ENCODE measurements at regions not wholly inside any gene's neighbourhood (a gene's known extent, or its start where the extent isn't known, plus 50 kb on each side); places are given as distances from the start of the nearest gene placed in this dataset.
A peak's percentile ranks its signal among the peaks of the same experiment; 100 is the strongest.

DNA sequence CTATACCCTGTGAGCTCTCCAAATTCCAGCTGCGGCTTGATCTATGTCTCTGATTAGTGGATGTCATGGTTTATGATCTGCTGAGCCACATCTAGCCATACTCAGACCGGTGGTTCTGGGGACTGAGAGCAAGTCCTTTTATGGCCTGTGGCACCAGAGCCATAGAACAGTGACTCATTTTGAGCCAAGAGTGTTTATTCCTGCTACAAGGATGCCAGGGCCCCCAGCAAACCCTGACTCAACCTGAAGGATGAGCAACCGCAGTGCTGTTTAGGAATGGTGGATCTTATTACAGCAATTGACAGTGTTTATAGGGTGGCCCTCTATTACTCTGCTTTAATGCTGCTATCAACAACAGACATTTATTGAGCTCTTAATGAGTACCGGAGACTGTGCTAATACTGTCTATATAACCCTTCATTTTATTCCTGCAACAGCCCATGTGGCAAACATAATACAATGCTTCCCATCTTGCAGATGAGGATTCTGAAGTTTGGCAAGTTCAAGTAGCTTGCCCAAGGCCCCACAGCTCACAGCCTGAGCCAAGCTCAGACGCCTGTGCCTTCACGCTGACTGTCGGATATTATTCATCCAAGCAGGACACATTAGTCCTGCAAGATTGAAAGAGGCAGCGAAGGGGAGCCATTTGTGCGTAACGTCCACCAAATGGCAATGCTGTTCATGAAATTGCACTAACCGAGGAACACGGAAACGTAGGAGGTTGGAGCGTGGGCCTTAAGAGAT, 273.6 kb upstream of the PWP1 start:
- no peak for ATAC-seq
- DNase-seq, result no peak
- intact Hi-C loops (cut with DNase I, micrococcal nuclease), result no loop called here

DNA sequence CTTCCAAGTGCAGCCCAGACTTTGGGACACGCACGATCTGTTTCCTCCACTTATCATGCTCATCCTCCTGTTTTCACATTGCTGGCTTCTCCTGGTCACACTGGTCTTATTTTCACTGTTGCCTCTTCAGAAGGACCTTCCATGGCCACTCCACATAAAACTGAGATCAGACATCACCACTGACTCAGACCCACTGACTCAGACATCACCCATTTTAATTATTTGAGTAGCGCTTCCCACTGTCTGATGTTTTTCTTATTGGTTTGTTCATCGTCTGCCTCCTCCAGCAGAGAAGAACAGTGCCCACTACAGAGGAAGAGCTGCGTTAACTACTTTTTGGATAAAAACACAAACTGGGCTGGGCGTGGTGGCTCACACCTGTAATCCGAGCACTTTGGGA, 270.5 kb upstream of the PWP1 start:
- ATAC-seq, result no peak
- no peak for DNase-seq
- intact Hi-C loops (cut with DNase I, micrococcal nuclease), result no loop called here

DNA sequence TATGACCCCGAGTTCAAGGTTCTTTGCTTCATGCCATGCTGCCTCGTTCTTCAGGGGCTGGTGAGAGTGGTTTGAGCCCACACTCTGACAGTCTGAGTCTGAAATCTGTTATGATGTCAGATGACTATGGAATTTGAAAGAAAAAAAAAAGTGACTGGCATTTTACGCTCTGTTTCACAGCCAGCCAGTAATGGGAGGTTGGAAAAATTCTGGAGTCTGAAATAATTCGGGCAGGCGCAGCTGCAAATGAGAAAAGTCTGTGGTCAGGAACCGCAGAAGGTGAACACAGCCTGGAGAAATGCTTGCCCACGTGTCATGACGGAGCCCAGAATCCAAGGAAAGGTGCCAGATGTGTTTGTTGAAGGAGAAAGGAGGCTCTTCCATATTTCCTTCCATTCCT, 269.8 kb upstream of the PWP1 start:
- DNase-seq, result no peak
- ATAC-seq, result no peak
- intact Hi-C loops (cut with DNase I, micrococcal nuclease), result no loop called here

DNA sequence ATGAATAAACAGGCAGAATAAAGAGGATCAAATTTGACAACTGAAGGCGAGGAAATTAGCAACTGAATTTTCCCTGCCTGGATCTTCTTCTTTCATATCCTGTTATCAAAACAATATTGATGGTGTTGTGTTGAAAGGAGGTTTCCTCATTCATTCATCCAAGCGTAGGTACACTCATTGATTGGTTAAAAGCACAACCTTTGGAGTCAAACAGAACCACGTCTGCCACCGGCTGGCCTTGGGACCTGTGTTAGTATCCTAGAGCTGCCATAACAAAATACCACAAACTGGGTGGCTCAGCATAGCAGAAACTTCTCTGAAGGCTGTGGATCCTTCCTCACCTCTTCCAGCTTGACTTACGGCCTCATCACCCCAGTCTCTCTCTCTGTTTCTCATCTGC, 268.6 kb upstream of the PWP1 start:
- ATAC-seq (no peak), DNase-seq (no peak)
- intact Hi-C loops (cut with DNase I, micrococcal nuclease), result no loop called here

DNA sequence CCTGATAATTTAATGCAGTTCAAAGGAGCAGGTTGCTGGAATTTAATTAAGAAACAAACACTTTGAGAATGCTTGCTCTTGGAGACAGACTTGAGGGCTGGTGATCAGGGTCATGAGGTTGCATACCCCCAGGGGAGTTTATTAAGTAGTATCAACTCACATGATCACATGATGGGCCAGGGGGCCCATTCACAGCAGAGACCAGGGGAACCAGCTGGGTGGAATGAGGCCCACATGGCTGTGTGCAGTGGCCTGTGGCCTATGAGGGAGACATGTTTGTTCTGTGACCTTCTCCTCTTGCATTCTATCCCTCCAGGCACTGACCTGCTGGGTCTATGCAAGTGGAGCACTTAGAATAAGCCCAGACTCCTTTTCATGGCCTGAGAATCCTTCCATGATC, 266.6 kb upstream of the PWP1 start:
- ATAC-seq (no peak), DNase-seq (no peak)
- intact Hi-C loops (cut with DNase I, micrococcal nuclease), result no loop called here

DNA sequence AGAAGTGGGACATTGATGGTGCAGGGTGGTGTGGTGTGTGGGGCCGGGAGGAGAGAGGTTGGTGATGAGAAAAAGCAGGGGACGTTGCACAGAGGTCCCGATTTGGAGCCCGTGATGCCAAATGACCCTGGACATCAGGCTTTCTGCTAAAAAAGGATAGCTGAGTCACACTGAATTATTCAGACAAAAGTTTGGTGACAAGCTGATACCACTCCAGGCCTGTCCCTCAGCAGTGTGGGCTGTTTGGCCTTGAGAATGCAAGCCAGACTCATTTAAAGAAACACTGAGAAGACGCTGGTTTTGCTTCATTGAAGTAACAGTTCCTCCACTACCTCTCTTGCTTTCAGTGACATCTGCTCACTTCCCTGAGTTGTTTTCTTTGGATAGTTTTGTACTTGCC, 262.1 kb upstream of the PWP1 start:
- ATAC-seq (no peak), DNase-seq (no peak)
- intact Hi-C loops (cut with DNase I, micrococcal nuclease), result no loop called here

DNA sequence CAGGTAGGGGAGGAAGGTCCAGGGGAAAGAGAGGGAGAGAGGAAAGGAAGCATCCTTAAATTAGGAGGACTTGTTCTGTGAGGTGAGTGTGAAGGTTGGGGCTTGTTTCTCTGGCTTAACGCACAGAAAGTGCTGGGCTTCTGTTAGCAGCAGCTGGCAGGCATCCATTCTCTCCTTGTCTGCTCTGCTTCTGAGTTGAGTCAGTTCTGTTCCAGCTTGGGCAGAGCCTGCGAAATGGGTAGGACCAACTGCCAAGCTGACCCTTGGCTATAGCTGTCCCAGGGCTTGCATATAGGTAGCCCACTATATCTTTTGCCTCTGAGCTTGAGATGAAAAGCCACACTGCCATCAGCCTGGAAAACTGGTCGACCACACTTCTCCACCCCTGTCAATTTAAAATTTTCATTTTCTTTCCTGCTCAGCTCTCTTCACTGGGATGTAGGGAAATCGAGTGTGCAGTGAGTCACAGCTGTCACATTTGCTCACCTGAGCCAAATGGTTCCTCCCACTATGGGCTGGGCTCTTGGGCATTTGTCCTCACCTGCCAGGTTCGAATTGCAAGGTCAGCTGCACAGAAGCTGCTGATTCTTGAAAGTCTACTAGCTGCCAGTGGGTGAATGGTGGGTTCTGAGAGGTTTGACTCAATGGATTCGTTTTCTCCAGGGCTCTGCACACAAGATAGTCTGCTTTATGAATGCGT, 256.4 kb upstream of the PWP1 start:
- DNase-seq, result peak in 1 of 2 donors; percentile 28
- intact Hi-C loops (cut with DNase I, micrococcal nuclease), result no loop called here
- peak; percentile 43 for ATAC-seq

DNA sequence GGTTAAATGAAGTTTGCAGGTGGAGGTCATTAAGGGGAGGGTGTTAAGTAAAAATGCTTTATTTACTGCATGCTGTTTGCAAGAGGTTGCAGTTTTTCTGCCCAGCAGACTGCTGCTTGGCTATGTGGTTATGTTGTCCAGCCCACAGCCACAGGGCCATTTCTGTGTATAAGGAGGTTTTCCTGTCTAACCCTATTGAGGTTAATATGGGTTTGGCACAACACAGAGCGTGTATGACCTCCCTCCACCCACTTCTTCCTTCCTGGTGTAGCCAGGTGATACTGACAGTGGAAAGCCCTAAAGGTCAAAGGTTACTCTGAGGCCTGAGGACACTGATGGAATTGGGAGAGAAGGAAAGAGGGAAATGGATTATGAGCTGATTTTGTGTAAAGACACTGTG, 253.7 kb upstream of the PWP1 start:
- no peak for ATAC-seq
- intact Hi-C loops (cut with DNase I, micrococcal nuclease), result no loop called here

DNA sequence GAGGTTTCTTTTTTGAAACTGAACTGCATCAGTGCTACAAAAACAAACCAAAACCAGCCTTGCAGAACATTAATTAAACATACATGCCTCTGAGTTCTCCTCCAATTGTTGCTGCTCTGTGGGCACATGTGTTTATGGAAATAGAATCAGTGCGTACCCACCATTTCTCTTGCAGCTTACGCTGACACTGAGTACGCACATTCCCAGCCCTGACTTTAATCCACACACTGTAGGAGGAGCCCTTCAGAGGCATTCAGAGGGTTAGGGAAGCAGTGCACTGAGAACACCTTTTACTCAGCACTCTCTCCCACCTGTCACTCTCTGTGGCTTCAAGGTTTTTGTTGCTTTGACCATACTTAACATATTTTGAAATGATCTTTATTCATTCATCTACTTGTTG, 250.5 kb upstream of the PWP1 start:
- DNase-seq (no peak), ATAC-seq (no peak)
- intact Hi-C loops (cut with DNase I, micrococcal nuclease), result no loop called here

More for the DNA sequence above, 253.7 kb upstream of the PWP1 start:
- DNase-seq, result no peak

DNA sequence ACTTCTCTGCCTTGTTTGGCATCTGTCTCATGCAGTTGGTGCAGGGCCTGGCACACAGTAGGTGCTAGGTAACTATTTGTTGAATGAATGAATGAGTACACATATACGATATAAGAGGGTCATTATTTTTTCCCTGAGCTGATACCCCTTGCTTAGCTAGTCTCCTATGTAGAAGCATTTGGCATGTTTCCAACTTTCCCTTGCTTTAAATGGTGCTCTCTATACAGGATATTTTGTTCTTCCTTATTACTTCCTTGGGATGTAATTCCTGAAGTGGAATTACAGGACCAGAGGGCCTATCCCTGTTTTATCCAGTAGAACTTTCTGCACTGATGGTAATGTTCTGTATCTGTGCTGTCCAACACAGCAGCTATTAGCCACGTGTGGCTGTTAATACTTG, 250.1 kb upstream of the PWP1 start:
- ATAC-seq (no peak), DNase-seq (no peak)
- intact Hi-C loops (cut with DNase I, micrococcal nuclease), result no loop called here

DNA sequence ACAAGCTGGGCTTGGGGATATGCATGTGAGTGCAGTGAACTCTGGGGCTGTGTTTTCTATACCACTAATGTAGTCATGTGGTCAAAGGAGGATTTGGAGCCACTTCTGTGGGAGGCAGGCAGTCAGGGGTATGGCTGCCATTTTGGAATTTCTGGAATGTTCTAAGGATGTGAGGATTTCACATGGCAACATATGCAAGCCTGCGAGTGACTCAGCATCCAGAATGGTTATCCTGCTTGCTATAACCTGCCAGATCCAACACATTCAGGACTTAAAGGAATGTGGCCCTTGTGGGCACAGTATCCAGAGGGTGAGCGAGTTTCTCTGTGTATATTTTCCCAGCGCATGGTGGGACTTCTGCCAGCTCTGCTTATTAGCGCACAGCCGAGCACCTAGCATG, 249.2 kb upstream of the PWP1 start:
- DNase-seq (no peak), ATAC-seq (no peak)
- intact Hi-C loops (cut with DNase I, micrococcal nuclease), result no loop called here

DNA sequence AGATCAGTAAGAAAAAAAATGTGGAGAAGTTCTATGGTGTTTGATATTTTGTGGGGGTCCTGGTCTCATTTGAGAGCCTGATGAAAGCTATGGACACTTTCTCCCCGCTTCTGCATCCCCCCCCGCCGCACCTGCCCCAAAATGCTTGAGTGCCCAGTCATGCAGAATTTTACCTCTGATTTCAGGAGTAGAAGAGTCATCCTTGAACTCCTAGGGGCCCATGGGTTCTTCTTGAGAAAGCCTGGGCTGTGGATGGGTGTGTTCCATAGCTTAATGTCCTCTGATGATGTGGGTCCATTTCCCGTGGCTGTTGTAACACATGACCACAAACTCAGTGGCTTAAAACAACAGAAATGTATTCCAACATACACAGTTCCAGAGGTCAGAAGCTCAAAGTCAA, 248.8 kb upstream of the PWP1 start:
- intact Hi-C loops (cut with DNase I, micrococcal nuclease), result no loop called here
- ATAC-seq (no peak), DNase-seq (no peak)

DNA sequence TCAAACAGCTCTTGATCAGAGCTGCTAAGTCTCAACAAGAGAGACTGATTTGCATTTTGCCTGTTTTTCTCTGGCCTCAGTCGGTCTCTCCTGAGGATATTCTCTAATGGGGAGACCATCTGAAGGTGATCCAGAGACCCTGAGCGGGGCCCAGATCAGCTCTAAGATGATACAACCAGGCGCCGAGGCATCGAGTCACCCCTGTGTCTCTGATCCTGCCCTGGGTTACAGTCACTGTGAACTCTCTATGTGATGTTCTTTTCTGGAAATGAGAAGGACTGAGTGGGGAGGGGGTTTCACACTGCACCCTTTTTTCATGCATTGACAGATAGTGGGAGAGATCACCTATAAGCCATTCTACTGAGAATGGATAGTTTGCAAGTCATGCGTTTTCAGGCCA, 247.6 kb upstream of the PWP1 start:
- DNase-seq (no peak), ATAC-seq (no peak)
- intact Hi-C loops (cut with DNase I, micrococcal nuclease), result no loop called here

DNA sequence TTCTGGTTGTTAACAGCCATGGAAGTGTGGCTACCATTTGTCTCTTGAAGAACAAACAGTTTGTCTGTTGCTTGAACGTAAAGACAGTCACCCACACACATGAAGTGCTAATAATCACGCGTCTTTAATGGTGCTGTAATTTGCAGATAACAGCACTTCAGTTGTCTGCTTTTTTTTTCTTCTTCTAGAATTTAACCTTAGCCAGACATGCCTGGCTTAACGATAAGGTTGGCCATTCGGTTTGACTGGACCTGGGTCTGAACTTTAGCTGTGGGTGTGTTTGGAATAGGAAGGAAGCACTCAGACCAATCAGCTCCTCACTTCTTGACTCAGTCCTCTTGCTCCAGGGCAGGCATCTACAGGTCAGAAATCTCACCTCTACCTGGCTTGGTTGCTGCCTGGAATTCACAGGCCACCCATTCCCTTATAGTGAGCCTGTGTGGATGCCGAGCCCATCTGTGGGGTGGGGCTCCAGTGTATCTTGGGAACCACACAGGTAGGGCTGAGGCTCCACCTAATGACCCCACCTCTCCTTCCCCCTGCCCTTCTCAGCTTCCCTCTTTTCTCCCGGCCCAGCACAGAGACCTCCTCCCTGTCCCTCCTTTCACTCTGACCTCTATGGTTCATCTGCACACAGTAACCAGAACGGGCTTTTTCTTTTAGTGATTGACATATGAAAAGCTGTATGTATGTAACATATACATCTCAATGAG, 246.4 kb upstream of the PWP1 start:
- ATAC-seq (no peak), DNase-seq (no peak)
- intact Hi-C loops (cut with DNase I, micrococcal nuclease), result no loop called here

DNA sequence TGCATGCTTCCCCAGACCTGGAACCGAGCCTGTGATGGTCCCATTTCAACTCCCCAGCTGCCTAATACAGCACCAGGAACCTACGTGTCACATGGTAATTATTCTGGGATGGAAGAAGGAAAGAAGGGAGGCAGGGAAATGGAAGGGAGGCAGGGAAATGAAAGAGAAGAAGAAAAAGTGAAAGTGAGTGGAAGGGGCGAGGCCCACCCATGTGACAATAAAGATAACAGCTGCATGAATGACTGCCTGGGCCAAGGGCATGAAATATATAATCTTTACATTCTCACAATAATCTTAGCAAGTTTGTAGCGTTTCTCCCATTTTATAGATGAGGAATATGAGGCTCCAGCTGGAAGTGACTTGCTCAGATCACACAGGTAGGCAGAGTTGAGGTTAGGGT, 245.0 kb upstream of the PWP1 start:
- intact Hi-C loops (cut with DNase I, micrococcal nuclease), result no loop called here
- DNase-seq, result no peak

DNA sequence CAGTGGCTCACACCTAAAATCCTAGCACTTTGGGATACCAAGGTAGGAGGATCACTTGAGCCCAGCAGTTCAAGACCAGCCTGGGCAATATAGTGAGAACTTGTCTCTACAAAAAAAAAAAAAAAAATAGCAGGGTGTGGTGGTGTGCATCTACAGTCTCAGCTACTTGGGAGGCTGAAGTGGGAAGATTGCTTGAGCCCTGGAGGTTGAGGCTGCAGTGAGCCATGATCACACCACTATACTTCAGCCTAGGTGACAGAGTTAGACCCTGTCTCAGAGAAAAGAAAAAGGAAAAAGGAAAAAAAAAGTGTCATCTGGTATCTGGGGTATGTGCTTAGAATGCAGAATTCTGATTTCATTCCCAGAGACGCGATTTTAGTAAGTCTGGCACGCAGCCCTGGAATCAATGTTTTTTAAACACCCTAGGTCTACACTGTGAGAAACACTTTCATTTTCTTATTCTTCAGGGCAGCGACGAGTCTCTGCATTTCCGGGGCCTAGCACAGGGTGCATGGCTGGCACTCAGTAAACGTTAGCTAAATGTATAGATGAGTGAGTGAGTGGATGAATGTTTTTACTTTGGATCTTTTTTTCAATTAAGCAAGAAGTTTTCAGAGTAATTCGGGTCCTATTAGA, 243.8 kb upstream of the PWP1 start:
- DNase-seq, result no peak
- intact Hi-C loops (cut with DNase I, micrococcal nuclease), result no loop called here

More for the DNA sequence above, 245.0 kb upstream of the PWP1 start:
- no peak for ATAC-seq

DNA sequence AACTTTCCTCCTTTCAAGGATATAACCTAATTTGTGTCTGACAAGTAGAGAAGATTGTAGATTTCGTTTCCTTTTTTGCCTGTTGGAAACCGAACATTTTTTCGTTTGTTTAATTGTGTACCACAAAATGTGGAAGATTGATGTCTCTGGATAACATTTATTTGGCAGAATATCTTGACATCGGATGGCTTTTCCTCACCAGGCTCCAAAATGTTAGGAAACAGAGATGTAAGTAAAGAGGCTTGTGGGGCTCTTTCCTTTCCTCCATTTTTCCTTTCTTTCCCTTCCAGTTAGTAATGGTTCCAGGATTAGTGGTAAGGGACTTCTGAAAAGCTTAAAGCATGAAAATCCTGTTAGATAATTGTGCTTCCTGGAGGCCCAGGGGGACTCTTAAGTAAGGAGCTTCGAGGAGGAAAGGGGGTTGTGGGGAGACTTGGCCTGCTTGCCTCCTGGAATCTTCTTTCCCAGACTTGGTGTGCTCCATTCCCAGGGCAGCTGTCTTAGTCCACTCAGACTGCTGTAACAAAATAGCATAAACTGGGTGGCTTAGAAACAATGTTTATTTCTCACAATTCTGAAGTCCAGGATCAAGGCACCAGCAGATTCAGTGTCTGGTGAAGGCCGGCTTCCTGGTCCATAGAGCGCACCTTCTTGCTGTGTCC, 243.1 kb upstream of the PWP1 start:
- ATAC-seq, result no peak
- intact Hi-C loops (cut with DNase I, micrococcal nuclease), result no loop called here
- no peak for DNase-seq

More for the DNA sequence above, 243.8 kb upstream of the PWP1 start:
- ATAC-seq, result no peak

DNA sequence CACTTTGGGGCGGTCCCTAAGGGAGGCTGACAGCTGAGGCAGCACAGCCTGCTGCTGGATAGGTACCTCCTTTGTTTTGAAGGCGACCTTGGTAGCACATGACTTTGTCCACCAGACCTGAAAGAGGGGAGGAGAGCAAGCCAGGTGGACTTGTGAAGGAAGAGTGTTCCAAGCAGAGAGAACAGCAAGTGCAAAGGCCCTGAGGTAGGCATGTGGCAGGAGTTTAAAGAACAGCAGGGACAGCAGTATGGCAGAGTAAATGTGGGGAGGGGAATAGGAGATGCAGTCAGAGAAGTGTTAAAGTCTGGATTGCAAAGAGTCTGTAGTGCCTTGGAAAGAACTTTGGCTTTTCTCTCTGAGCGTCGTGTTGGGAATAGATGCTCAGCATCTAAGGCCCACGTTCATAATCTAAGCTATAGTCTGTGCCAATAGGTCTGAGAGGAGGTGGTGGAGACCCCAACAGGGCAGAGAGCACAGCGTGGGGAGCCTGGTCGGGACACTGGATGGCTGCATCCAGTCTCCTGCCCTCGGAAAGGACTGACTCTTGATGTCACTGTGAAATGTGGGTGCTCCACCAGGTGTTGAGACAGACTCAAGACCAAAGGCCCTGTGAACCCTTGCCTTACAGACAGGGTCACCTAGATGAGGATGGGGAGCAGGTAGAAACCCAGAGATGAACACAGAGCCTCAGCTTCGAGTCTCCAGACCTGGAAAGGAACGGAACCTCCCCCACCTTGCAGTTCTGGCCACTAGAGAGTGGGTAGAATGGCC, 242.1 kb upstream of the PWP1 start:
- DNase-seq (no peak), ATAC-seq (no peak)
- intact Hi-C loops (cut with DNase I, micrococcal nuclease), result no loop called here

DNA sequence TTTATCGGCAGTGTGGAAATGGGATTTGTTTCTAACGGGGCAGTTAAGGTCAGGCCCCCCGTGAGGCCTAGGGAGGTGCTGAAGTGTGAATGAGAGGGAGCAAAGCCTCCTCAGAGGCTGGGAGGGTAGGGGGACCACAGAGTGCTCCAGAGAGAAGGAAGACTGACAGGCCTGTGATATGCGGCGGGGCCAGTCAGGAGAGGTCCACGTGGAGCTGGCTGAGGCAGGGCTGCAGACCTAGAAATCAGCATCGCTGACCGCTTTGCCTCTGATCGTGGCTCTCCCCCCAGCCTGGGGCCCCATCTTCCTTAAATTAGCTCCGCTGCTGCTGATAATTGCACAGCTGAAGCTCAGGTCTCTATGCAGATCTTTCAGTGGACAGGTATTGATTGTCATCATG, 240.8 kb upstream of the PWP1 start:
- ATAC-seq (no peak), DNase-seq (no peak)
- intact Hi-C loops (cut with DNase I, micrococcal nuclease), result no loop called here
